CD14-positive monocyte (primary cell): ENCODE measurements at regions not wholly inside any gene's neighbourhood (a gene's known extent, or its start where the extent isn't known, plus 50 kb on each side); places are given as distances from the start of the nearest gene placed in this dataset.

Experiments
- DNase-seq, 3 donors: peaks; one replicate each; pipeline ENCODE4 v3.0.0-alpha.2; 2011 to 2022
- H2AFZ ChIP-seq: 2 replicates; pipeline ENCODE4 v1.6.0; 2012; ENCODE audit warnings: mild to moderate bottlenecking, low read depth, low read length, inconsistent platforms; ENCODE audit not compliant: insufficient read depth, poor library complexity, severe bottlenecking
- H3K27ac ChIP-seq, 2 donors: 1 replicate in 1 of 2; 2 replicates in 1 of 2; pipeline ENCODE4 v1.5.1; 2012 to 2013; ENCODE audit warnings: low read length in 2 of 2, control low read depth in 1 of 2, inconsistent platforms in 1 of 2, low read depth in 1 of 2, mild to moderate bottlenecking in 1 of 2
- H3K27me3 ChIP-seq, 2 donors: one replicate each; pipeline versions ENCODE4 v1.6.0 to v1.6.1; 2011 to 2013; ENCODE audit warnings: low read length in 2 of 2; ENCODE audit not compliant: control insufficient read depth in 2 of 2, insufficient read depth in 2 of 2
- H3K36me3 ChIP-seq, 2 donors: replicated peaks in 1 of 2; 1 replicate in 1 of 2; 2 replicates in 1 of 2; pipeline versions ENCODE4 v1.5.1 to v1.6.1; 2012 to 2013; ENCODE audit warnings: low read length in 2 of 2, control low read depth in 1 of 2, inconsistent platforms in 1 of 2, mild to moderate bottlenecking in 1 of 2; ENCODE audit not compliant: insufficient read depth in 2 of 2, control insufficient read depth in 1 of 2
- H3K4me1 ChIP-seq, 2 donors: 1 replicate in 1 of 2; 2 replicates in 1 of 2; pipeline versions ENCODE4 v1.5.1 to v1.6.1; 2012 to 2013; ENCODE audit warnings: low read length in 2 of 2, control low read depth in 1 of 2, inconsistent platforms in 1 of 2, mild to moderate bottlenecking in 1 of 2, moderate library complexity in 1 of 2; ENCODE audit not compliant: insufficient read depth in 2 of 2, control insufficient read depth in 1 of 2
- H3K4me2 ChIP-seq: replicated peaks from 2 replicates; pipeline ENCODE3; 2012; ENCODE audit warnings: low read length, moderate library complexity, mild to moderate bottlenecking; ENCODE audit not compliant: poor library complexity, severe bottlenecking; ENCODE audit errors: extremely low read depth
- H3K4me3 ChIP-seq, 3 experiments: fragments of 200-600 bp in 1 of 3; sonication (generic) in 1 of 3; replicated peaks in 1 of 3; 1 replicate in 2 of 3; 2 replicates in 1 of 3; pipeline ENCODE4 v1.5.1; 2011 to 2013; ENCODE audit warnings: low read length in 3 of 3, mild to moderate bottlenecking in 3 of 3, control low read depth in 2 of 3, low read depth in 2 of 3, inconsistent platforms in 1 of 3, moderate library complexity in 1 of 3
- H3K79me2 ChIP-seq: 2 replicates; pipeline ENCODE4 v1.6.0; 2012; ENCODE audit warnings: mild to moderate bottlenecking, control low read depth, inconsistent platforms, low read length, moderate library complexity; ENCODE audit not compliant: insufficient read depth
- H3K9ac ChIP-seq: 2 replicates; pipeline ENCODE4 v1.6.0; 2017; ENCODE audit warnings: low read length, mild to moderate bottlenecking; ENCODE audit not compliant: insufficient read depth, poor library complexity, severe bottlenecking
- H3K9me3 ChIP-seq, 2 donors: replicated peaks in 1 of 2; 1 replicate in 1 of 2; 2 replicates in 1 of 2; pipeline versions ENCODE4 v1.5.1 to v1.6.1; 2012 to 2013; ENCODE audit warnings: low read length in 2 of 2, control low read depth in 1 of 2; ENCODE audit not compliant: control insufficient read depth in 1 of 2, insufficient read depth in 1 of 2
- H4K20me1 ChIP-seq: 2 replicates; pipeline ENCODE4 v1.6.0; 2012; ENCODE audit warnings: mild to moderate bottlenecking, low read length, control low read depth, moderate library complexity; ENCODE audit not compliant: insufficient read depth
- H3K27ac Mint-ChIP-seq, 7 donors: one replicate each; pipeline ENCODE4 v1.8.0; 2020; ENCODE audit warnings: mild to moderate bottlenecking in 7 of 7, mixed read lengths in 7 of 7, moderate library complexity in 6 of 7, inconsistent platforms in 2 of 7
- H3K27me3 Mint-ChIP-seq, 3 donors: one replicate each; pipeline ENCODE4 v1.8.0; 2021 to 2022; ENCODE audit warnings: low read depth in 3 of 3, mild to moderate bottlenecking in 3 of 3, mixed read lengths in 3 of 3, moderate library complexity in 3 of 3, inconsistent platforms in 1 of 3
- H3K36me3 Mint-ChIP-seq, 2 donors: one replicate each; pipeline ENCODE4 v1.8.0; 2020; ENCODE audit warnings: mixed read lengths in 2 of 2, inconsistent platforms in 1 of 2, mild to moderate bottlenecking in 1 of 2
- H3K4me1 Mint-ChIP-seq: one replicate; pipeline ENCODE4 v1.8.0; 2020; ENCODE audit warnings: mild to moderate bottlenecking, mixed read lengths
- H3K4me3 Mint-ChIP-seq, 2 donors: one replicate each; pipeline ENCODE4 v1.8.0; 2020; ENCODE audit warnings: mild to moderate bottlenecking in 2 of 2, mixed read lengths in 2 of 2, moderate library complexity in 1 of 2
- H3K9me3 Mint-ChIP-seq, 7 donors: one replicate each; pipeline ENCODE4 v1.8.0; 2020 to 2022; ENCODE audit warnings: mixed read lengths in 7 of 7, mild to moderate bottlenecking in 6 of 7, moderate library complexity in 6 of 7, inconsistent platforms in 2 of 7
- CTCF ChIP-seq: fragments of 200-600 bp; IDR thresholded peaks from one replicate; pipeline ENCODE4 v1.8.0; 2022; ENCODE audit warnings: antibody characterized with exemption, mild to moderate bottlenecking
- WGBS: methylation state at CpG from one replicate; pipeline ENCODE4 v1.1.5; 2013; ENCODE audit warnings: missing lambda C conversion rate; ENCODE audit not compliant: insufficient coverage; 5-methylcytosine and 5-hydroxymethylcytosine counted together
- intact Hi-C, 2 donors: fragments of 100-400 bp; cut with micrococcal nuclease; formaldehyde crosslinking; loops; one replicate each; pipeline versions ENCODE4 v1.15.0 to v1.15.1; 2023

- Histone ChIP-seq H3K36me3 (no peaks in the 10 kb centered on the region), H3K4me3 (no peak overlapping the region), H3K9me3 (peaks cover 21 to 22% of the 10 kb centered on the region in 2 donors), H3K4me2 (no peak overlapping the region), H3K9ac (no peak overlapping the region), H3K79me2 (no peaks in the 10 kb centered on the region), H2AFZ (no peak overlapping the region), H3K27ac (no peak overlapping the region), H3K27me3 (no peaks in the 10 kb centered on the region), H3K4me1 (no peaks in the 10 kb centered on the region), H4K20me1 (no peaks in the 10 kb centered on the region)
- Mint-ChIP-seq H3K4me3 (no peak overlapping the region), H3K27ac (no peak overlapping the region), H3K9me3 (peaks cover 8 to 20% (median 11%) of the 10 kb centered on the region in 7 donors), H3K4me1 (no peaks in the 10 kb centered on the region), H3K36me3 (no peaks in the 10 kb centered on the region), H3K27me3 (no peaks in the 10 kb centered on the region)
- intact Hi-C loops = no loop called here
- 89% methylated on average over 3 of the region's 3 CpGs for WGBS
- no peak for DNase-seq
- no peak for TF ChIP-seq CTCF
Measured at GRCh38 chr13:88142653-88143052, 471.5 kb downstream of the SLITRK5 start.

- no peak for DNase-seq
- H4K20me1 ChIP-seq = no peaks in the 10 kb centered on the region
- no peaks in the 10 kb centered on the region for H3K4me1 Mint-ChIP-seq
Measured at GRCh38 chr13:88144580-88144979, 473.4 kb downstream of the SLITRK5 start.

More at GRCh38 chr13:88144580-88144979, 473.4 kb downstream of the SLITRK5 start:
- Histone ChIP-seq H3K36me3 (no peaks in the 10 kb centered on the region), H3K27me3 (no peaks in the 10 kb centered on the region), H3K27ac (no peak overlapping the region), H3K4me3 (no peak overlapping the region), H3K9ac (no peak overlapping the region), H3K79me2 (no peaks in the 10 kb centered on the region), H3K4me2 (no peak overlapping the region), H3K4me1 (no peaks in the 10 kb centered on the region), H3K9me3 (peaks cover 21 to 29% of the 10 kb centered on the region in 2 donors), H2AFZ (no peak overlapping the region)
- 94% methylated on average over 6 of the region's 8 CpGs for WGBS
- intact Hi-C loops = no loop called here
- TF ChIP-seq CTCF = no peak
- H3K27ac Mint-ChIP-seq = no peak overlapping the region
- H3K4me3 Mint-ChIP-seq = no peak overlapping the region
- H3K27me3 Mint-ChIP-seq = no peaks in the 10 kb centered on the region
- H3K9me3 Mint-ChIP-seq = peaks cover 11 to 19% (median 16%) of the 10 kb centered on the region in 7 donors
- H3K36me3 Mint-ChIP-seq = no peaks in the 10 kb centered on the region
